Osteocyte (in vitro differentiated cells): ENCODE measurements at regions not wholly inside any gene's neighbourhood (a gene's known extent, or its start where the extent isn't known, plus 50 kb on each side); places are given as distances from the start of the nearest gene placed in this dataset.

ENCODE experiments used
- DNase-seq: peaks from one replicate; pipeline ENCODE4 v3.0.0; 2021; ENCODE audit warnings: mixed read lengths; ENCODE audit not compliant: unreplicated experiment; ENCODE audit errors: extremely low spot score
- H3K27ac Mint-ChIP-seq: one replicate; pipeline ENCODE4 v1.8.0; 2021; ENCODE audit warnings: mild to moderate bottlenecking, mixed read lengths; ENCODE audit not compliant: unreplicated experiment
- H3K27me3 Mint-ChIP-seq: one replicate; pipeline ENCODE4 v1.8.0; 2021; ENCODE audit warnings: mixed read lengths; ENCODE audit not compliant: unreplicated experiment
- H3K36me3 Mint-ChIP-seq: one replicate; pipeline ENCODE4 v1.8.0; 2021; ENCODE audit warnings: mixed read lengths; ENCODE audit not compliant: unreplicated experiment
- H3K4me1 Mint-ChIP-seq: one replicate; pipeline ENCODE4 v1.8.0; 2021; ENCODE audit warnings: mixed read lengths; ENCODE audit not compliant: unreplicated experiment
- H3K4me3 Mint-ChIP-seq: one replicate; pipeline ENCODE4 v1.8.0; 2021; ENCODE audit warnings: mild to moderate bottlenecking, moderate library complexity, mixed read lengths; ENCODE audit not compliant: unreplicated experiment
- H3K9me3 Mint-ChIP-seq: one replicate; pipeline ENCODE4 v1.8.0; 2021; ENCODE audit warnings: mixed read lengths; ENCODE audit not compliant: unreplicated experiment
- TF ChIP-seq, protein P1 (sequence below): fragments of 200-600 bp; sonication (generic); IDR thresholded peaks from 2 replicates; pipeline ENCODE4 v1.5.0; 2021; ENCODE audit warnings: antibody characterized with exemption, mild to moderate bottlenecking, moderate library complexity

DNA sequence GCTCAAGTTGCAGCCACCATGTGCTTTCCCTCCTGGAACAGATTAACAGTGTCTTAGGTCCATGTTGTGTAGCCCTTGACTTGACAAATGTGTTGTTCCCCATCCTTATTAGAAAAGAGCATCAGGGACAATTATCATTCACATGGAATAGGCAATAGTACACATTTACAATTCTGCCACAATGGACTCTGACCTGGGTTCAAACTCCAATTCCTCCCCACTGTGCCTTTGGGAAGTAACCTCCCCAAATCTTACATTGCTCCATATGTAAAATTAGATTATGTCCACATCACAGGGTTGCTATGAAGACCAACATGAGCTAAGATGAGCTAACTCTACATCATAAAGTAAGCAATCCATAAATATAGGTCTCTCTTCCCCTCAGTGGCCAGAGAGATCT lies 193.8 kb downstream of the NRP2 start:
- no peak for DNase-seq
- peaks cover 8% of the 10 kb centered on the region for H3K9me3 Mint-ChIP-seq
- H3K27me3 Mint-ChIP-seq: peaks cover 59% of the 10 kb centered on the region
- no peaks in the 10 kb centered on the region for H3K36me3 Mint-ChIP-seq
- peaks cover 8% of the 10 kb centered on the region for H3K4me1 Mint-ChIP-seq
- TF ChIP-seq, protein P1, sequence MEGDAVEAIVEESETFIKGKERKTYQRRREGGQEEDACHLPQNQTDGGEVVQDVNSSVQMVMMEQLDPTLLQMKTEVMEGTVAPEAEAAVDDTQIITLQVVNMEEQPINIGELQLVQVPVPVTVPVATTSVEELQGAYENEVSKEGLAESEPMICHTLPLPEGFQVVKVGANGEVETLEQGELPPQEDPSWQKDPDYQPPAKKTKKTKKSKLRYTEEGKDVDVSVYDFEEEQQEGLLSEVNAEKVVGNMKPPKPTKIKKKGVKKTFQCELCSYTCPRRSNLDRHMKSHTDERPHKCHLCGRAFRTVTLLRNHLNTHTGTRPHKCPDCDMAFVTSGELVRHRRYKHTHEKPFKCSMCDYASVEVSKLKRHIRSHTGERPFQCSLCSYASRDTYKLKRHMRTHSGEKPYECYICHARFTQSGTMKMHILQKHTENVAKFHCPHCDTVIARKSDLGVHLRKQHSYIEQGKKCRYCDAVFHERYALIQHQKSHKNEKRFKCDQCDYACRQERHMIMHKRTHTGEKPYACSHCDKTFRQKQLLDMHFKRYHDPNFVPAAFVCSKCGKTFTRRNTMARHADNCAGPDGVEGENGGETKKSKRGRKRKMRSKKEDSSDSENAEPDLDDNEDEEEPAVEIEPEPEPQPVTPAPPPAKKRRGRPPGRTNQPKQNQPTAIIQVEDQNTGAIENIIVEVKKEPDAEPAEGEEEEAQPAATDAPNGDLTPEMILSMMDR: no peak
- H3K27ac Mint-ChIP-seq: no peak overlapping the region
- no peak overlapping the region for H3K4me3 Mint-ChIP-seq

DNA sequence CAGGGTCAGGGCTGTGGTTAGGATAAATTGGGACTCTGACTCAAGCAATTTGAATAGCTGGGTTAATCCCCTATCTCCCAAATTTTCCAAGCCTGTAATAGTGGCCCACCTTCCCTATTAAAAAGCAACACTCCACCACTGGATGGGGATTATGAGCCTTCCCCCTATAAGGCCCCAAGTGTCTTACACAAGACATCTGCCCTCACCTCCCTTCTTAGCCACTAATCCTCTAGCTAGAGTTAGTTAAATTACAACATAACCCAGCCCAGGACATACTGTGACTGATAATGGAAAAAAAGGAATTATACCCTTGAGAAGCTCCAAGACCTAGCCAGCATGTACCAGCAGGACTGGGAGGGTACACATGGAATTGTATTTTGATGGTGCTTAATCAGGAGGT lies 190.4 kb downstream of the NRP2 start:
- H3K27ac Mint-ChIP-seq: no peak overlapping the region
- H3K4me1 Mint-ChIP-seq: peaks cover 4% of the 10 kb centered on the region
- DNase-seq: no peak
- no peak overlapping the region for H3K4me3 Mint-ChIP-seq
- no peaks in the 10 kb centered on the region for H3K36me3 Mint-ChIP-seq
- H3K9me3 Mint-ChIP-seq: peaks cover 8% of the 10 kb centered on the region
- TF ChIP-seq, protein P1: no peak
- H3K27me3 Mint-ChIP-seq: peaks cover 38% of the 10 kb centered on the region

DNA sequence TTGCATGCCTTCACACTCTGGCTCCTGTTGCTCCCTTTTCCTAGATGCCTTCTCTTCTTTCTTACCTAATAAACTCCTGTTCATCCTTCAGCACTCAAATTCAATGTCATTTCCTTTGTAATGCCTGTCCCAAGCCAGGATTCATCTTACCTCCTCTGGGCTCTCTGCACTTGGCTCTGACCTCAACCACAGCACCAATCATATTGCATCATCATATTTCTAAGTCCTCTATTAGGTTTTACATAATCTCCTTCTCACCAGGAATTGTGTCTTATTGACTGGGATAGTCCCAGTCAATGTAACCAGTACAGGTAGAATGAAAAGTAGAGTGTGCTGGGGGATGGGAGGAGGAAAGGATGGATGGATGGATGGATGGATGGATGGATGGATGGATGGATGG lies 187.1 kb downstream of the NRP2 start:
- Mint-ChIP-seq H3K9me3 (peaks cover 8% of the 10 kb centered on the region), H3K36me3 (no peaks in the 10 kb centered on the region), H3K27me3 (peaks cover 36% of the 10 kb centered on the region), H3K4me3 (no peak overlapping the region), H3K27ac (no peak overlapping the region), H3K4me1 (peaks cover 21% of the 10 kb centered on the region)
- DNase-seq: no peak
- TF ChIP-seq, protein P1: no peak

DNA sequence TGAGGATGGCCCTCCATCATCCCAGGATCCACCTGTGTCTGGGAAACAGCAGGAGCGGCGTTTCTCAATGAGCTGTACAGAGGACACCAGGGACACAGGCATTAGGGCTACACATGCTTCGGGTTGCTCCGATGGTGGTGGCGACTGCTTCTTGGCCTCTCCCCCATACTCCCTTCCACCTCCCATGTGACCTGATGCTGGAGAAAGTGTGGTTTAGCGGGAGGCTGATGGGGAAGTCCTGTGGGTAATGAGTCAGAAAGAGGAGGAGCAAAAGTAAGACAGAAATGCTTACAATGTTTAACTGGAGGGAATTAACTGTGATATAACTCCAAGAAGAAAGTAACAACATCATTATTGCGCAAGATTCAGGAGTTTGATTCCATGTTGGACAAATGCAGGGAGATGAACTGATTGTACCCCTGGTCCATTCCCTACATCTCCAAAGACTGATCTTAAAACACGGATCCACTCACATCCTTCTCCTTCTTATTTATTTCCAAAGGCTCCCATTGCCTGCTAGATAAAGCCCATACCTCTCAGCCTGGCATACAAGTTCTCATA lies 186.6 kb downstream of the NRP2 start:
- Mint-ChIP-seq H3K4me1 (peaks cover 21% of the 10 kb centered on the region), H3K4me3 (no peak overlapping the region), H3K36me3 (no peaks in the 10 kb centered on the region), H3K27me3 (peaks cover 34% of the 10 kb centered on the region), H3K27ac (no peak overlapping the region), H3K9me3 (peaks cover 2% of the 10 kb centered on the region)
- no peak for DNase-seq
- TF ChIP-seq, protein P1: no peak

DNA sequence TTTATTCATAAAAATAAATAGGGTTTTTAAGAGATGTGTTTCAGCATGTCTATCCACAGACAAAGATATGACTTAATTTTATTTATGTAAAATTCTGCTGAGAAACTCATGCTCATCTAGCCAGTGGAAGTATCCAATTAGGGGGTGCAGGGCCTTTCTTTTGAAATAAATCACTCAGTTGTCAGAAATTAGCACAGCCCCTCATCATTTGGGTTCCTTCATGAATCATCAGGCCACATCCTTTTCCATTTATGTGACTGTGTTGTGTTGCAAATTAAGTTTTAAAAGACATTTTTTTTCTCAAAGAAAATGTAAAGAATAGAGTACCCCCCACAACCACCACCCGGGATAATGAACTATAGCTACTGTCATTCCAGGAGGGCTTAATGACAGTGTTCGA lies 185.8 kb downstream of the NRP2 start:
- Mint-ChIP-seq H3K27me3 (peaks cover 30% of the 10 kb centered on the region), H3K9me3 (no peaks in the 10 kb centered on the region), H3K4me3 (no peak overlapping the region), H3K4me1 (peaks cover 21% of the 10 kb centered on the region), H3K27ac (no peak overlapping the region), H3K36me3 (no peaks in the 10 kb centered on the region)
- DNase-seq: no peak
- TF ChIP-seq, protein P1: no peak
